ENCODE measurements at regions not wholly inside any gene's neighbourhood (a gene's known extent, or its start where the extent isn't known, plus 50 kb on each side); places are given as distances from the start of the nearest gene placed in this dataset.
"Not testable (repeated sequence)": the region's sequence is repeated elsewhere in the genome, so short reads cannot be mapped to it uniquely, and the experiment has no call there.

DNA sequence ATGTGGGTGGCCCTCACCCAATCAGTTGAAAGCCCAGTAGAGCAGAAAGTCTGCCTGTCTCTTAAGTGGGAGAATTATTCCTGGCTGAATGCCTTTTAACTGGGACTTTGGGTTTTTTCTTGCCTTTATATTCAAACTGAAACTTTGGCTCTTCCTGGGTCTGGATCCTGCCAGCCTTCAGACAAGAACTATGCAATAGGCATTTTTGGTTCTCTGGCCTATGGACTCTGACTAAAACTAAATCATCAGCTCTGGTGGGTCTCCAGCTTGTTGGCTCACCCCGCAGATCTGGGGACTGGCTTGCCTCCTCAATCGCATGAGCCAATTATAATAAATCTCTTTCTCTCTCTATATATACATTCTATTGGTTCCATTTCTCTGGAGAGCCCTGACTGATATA lies 173.0 kb upstream of the IGF1 start:
- no peak for FAIRE-seq

- FAIRE-seq = no peak
Measured at GRCh38 chr12:102652645-102653313, 172.4 kb upstream of the IGF1 start.

- FAIRE-seq = no peak
Measured at GRCh38 chr12:102645968-102646367, 165.6 kb upstream of the IGF1 start.

DNA sequence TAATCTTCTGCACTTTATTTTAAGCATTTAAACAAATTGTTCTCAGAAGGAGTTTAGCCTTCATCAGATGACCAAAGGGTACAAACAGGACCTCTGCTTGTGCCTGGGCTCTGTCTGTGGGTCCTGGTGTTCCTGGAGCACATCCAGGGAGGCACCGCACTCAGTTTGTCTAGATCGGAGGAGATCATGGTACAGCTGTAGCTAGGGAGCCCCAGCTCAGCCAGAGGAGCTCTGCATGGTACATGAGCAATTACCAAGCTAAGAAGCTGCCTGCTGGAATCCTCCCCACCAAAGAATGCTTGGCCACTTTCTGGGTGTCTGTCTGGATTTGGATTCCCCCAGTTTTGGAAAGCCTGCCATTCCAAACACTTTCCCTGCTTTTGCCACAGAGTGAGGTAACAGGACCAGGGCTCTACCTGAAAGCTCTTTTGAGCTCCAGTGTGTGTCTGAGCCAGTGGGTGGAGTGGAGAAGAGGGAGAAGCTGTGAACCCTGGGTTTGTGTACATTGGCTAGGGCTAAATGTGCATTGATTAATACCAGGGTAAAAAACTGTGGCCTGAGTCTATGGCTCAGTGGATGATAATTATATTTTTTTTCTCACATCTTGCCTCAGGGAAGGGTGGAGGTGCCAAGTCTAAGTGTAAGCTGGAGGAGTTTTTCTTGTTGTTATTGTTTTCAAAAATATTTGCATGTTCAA lies 163.7 kb upstream of the IGF1 start:
- FAIRE-seq = no peak

- FAIRE-seq = no peak
Measured at GRCh38 chr12:102642199-102642598, 161.8 kb upstream of the IGF1 start.

DNA sequence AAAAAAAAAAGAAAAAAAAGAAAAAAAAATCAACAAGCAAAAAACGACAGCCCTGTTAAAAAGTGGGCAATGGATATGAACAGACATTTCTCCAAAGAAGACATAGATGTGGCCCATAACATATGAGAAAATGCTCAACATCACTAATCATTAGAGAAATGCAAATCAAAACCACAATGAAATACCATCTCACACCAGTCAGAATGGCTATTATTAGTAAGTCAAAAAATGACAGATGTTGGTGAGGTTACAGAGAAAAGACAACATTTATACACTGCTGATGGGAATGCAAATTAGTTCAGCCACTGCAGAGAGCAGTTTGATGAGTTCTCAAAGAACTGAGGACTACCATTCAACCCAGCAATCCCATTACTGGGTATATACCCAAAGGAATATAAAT lies 160.3 kb upstream of the IGF1 start:
- FAIRE-seq = not testable (repeated sequence)

DNA sequence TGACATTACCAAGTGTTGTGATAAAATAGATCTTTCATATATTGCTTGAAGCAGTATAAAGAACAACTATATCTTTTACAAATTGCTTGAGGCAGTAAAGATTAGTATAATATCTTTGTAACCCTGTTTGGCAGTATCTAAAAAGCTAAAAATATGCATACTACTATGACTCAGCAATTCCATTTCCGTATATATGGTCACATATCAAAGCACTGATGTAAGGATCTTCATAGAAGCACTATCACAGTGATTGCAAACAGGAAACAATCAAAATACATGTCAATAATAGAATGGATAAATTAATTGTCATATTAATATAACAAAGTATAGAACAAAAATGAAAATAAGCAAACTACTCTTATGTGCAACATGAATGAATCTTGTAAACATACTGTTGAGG lies 158.4 kb upstream of the IGF1 start:
- no peak for FAIRE-seq

DNA sequence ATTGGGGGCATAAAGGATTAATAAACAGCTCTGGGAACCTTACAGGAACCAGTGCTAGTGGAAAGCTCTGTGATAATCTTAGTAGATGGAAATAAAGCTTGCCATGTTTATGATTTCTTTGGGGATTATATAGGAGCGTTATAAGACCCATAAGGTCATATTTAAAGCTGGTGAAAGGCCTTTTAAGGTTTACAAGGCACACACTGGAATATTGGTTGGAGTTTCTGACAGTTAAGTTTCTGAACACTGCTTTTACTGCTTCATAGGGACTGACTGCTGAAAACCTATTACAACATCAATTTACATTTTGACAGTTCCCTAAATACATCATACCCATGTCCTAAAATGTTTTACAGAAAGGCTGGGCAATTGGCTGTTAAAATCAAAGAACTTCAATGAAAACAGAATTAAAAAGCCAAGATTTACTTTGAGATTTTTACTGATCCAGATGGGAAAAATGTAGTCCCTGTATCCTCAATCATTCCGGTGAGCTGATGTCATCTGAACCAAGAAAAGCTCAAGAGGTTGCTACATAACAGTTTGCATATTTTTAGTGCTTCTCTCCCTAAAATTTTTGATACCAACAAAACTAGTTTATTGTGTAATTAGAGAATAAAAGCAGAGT lies 153.7 kb upstream of the IGF1 start:
- no peak for FAIRE-seq

DNA sequence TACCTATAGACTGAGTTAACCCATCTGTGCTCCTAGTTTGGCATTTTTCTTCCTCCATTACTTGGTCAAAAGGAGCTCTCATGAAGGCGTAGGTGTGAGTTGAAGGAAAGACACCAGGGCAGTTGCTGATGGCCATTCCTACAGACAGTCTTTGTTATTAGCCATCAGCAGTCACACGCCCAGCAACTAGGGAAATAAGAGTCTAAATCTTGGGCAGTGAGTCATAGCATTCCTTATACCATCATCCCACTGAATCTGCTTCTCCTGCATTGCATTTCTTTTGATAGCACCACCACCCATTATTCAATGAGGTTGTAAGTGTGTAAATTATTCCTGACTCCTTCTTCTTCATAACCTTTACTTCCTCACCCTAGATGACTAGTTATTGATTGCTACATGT lies 150.9 kb upstream of the IGF1 start:
- FAIRE-seq = no peak

GRCh38 chr12:102629262-102629888 lies 149.0 kb upstream of the IGF1 start:
- no peak for FAIRE-seq

DNA sequence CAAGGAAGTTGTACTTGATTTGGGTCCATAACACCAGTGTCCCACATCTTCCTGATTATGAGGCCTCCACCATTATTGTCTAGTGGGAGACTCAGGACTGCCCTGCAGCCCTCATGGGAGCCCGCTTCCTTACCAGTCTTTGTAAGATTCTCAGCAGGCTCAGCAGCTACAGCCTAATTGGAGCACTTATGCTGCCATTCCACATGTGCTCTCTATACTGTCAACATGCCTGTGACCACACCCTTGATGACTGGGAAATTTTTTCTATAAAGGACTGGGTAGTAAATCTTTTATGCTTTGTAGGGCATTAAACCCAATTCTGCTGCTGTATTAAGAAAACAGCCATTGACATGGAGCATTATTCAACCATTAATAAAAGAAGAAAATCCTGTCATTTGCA lies 145.5 kb upstream of the IGF1 start:
- FAIRE-seq = no peak

GRCh38 chr12:102622618-102623017 lies 142.3 kb upstream of the IGF1 start:
- FAIRE-seq = no peak

DNA sequence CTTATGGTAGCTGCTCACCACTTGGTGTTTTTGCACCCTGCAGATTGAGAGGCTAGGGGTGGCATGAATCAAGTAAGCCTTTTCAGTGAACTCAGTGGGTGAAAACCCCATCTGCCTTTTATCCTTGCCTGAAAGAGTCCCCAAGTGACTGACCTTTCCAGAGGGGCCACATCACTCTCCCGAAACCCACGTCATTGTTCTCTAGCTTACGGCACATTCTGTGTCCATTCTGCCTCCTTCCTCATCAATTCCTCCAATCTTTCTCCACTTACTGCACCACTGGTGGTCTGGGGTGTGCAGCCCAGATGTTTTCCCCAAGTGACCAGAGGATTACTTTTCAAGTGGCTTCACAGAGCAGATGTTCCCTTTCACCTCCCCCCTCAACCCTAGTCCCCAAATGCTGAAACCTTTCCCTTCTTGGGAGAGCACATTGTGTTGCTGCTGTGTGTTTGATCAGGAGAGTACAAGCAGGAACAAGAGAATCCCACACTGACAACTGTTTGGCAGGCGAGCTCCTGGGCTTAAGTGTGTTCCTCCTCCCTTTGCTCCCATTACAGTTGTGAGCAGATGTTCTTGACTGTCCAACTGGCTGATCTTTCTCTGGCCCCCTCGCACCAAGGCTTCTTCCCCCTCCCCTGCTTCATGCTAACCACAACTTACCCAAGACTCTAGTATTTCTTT lies 138.0 kb upstream of the IGF1 start:
- FAIRE-seq = no peak

- FAIRE-seq = no peak
Measured at GRCh38 chr12:102616692-102617091, 136.3 kb upstream of the IGF1 start.

- no peak for FAIRE-seq
Measured at GRCh38 chr12:102611995-102612394, 131.6 kb upstream of the IGF1 start.

DNA sequence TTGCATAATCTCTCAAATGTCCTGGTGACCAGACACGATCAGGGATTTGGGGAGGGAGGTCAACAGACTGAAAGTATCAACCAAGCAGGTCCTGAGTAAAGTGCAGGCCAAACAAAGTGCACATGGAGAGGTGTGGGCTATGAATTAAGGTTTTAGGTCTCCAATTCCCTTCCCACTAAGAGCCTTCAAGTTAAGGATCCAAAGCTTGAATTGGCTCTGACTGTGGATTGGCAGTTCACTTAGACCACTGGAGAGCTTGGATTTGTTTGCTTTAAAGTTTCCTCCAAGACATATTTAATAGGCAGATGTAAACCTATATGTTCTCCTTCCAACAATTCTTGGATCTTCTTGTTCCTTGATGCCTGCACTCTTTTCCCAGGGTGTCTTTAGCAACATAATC lies 129.6 kb upstream of the IGF1 start:
- no peak for FAIRE-seq

DNA sequence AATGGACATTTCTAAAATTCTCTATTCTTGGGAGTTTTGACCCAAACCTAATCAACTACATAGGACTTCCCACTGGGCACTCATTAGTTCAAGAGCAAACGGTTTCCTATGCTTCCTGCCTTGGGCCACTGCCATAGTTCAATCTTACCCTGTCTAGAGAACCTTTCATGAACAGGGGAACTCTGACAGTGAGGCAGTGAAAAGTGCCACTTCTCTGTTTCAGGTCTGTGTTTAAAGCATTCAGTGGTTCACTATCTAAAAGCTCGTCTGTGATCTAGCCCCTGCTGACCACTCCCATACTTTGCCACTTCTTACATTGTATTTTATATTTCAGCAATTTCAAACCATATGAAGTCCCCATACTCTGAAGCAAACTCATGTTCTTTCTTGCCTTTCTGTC lies 122.7 kb upstream of the IGF1 start:
- FAIRE-seq = no peak

DNA sequence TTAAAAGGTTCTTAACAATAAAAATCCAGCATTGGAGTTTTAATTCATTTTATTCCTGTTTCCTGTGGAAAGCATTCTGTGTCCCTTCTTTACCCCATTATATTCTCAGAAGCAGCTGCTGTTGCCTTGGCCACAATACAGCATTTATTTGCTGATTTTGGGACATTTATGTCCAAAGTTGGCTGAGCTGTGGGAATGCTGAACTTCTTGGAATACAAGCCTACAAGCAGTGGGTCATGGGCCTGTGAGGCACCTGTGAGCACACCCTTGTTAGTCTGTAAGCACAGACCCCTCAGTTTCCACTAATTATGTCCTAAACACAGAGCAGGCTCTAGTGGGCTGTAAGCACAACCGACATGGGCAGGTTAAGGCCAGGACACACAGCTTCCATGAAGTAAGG lies 122.2 kb upstream of the IGF1 start:
- FAIRE-seq = no peak

DNA sequence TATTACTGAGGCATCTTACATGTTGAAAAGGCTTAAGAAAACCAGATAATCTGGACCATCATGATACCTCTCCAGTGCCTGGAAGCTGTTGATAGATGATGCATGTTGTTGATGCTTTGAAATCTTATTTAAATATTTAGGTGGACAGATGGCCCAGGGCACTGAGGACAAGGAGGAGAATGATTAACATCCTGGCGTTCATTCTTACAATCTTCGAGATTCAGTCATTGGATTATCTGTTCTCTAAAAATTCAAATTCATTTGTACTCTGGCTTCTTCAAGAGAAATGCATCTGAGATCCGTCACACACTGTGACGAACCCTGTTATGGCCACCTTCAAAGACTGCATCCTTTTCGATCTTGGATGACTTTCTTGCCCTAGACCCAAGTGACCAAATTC lies 121.3 kb upstream of the IGF1 start:
- FAIRE-seq = no peak

DNA sequence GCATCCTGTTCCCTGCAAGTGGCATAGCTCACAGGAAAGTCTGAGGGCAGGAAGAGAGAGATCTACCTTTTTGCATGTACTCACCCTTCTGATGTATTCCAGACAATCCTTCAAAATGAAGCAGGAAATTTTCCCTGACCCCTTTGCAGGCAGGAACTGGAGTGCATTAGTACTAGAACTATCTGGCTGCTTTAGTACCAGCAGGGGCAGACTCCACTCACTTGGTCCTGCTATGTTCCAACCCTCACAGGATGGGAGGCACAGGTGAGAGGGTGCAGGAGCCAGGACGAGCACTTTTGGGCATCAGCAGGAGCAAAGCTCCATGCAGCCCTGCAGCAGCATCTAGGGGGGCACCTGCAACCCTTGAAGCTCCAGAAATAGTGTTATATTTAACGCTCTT lies 116.3 kb upstream of the IGF1 start:
- no peak for FAIRE-seq

DNA sequence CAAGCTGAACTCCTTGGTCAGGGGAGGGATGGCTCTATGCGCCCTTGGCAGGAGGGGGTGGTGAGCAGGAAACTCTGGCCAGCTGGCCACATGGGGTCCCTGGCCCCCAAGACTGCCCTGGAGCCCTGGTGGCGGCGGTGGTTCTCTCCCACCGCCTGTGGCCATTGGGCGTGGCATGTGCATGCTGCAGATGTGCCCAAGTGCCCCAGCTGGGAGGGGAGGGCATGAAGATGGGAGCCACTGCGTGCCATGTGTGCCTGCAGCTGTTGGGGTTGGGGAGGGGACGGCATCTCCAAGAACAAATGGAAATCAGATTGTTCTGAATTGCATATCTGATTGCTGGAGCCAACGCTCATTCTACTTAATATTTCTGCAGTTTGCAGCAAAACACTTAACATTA lies 115.7 kb upstream of the IGF1 start:
- FAIRE-seq = no peak

GRCh38 chr12:102595315-102595714 lies 115.0 kb upstream of the IGF1 start:
- no peak for FAIRE-seq

GRCh38 chr12:102593134-102593533 lies 112.8 kb upstream of the IGF1 start:
- FAIRE-seq = no peak

All from colon (tissue), 2 donors.